Activated CD4-positive, alpha-beta T cell treated with anti-CD3 and anti-CD28 coated beads, Interleukin-2, amount 10 ng/mL, durations not matched to agents 7 days and 5 days (primary cell): ENCODE measurements at regions not wholly inside any gene's neighbourhood (a gene's known extent, or its start where the extent isn't known, plus 50 kb on each side); places are given as distances from the start of the nearest gene placed in this dataset.

Experiments
- CTCF ChIA-PET: fragments of 350-600 bp; sonication (Branson Sonifier 250); formaldehyde crosslinking; loops from one replicate; lab custom pipeline; 2021; ENCODE audit warnings: antibody characterized with exemption; lab: Charles Lee
- POLR2A ChIA-PET: fragments of 350-600 bp; sonication (Branson Sonifier 250); formaldehyde crosslinking; loops from one replicate; lab custom pipeline; 2021; ENCODE audit warnings: antibody characterized with exemption; lab: Charles Lee
- DNase-seq: peaks from one replicate; pipeline ENCODE4 v3.0.0-alpha.2; 2020
- H3K27ac Mint-ChIP-seq: one replicate; pipeline ENCODE4 v1.8.0; 2021; ENCODE audit warnings: mild to moderate bottlenecking, moderate library complexity, mixed read lengths
- H3K27me3 Mint-ChIP-seq: one replicate; pipeline ENCODE4 v1.8.0; 2021; ENCODE audit warnings: mixed read lengths
- H3K36me3 Mint-ChIP-seq: one replicate; pipeline ENCODE4 v1.8.0; 2021; ENCODE audit warnings: low read depth, mixed read lengths
- H3K4me1 Mint-ChIP-seq: one replicate; pipeline ENCODE4 v1.8.0; 2021; ENCODE audit warnings: mixed read lengths
- H3K4me3 Mint-ChIP-seq: one replicate; pipeline ENCODE4 v1.8.0; 2021; ENCODE audit warnings: mild to moderate bottlenecking, moderate library complexity, mixed read lengths
- H3K9me3 Mint-ChIP-seq: one replicate; pipeline ENCODE4 v1.8.0; 2021; ENCODE audit warnings: mixed read lengths

- H3K36me3 Mint-ChIP-seq = no peaks in the 10 kb centered on the region
- no peak for DNase-seq
- no peaks in the 10 kb centered on the region for H3K4me1 Mint-ChIP-seq
- ChIA-PET POLR2A (no interaction called here), CTCF (no interaction called here)
- no peak overlapping the region for H3K4me3 Mint-ChIP-seq
- H3K9me3 Mint-ChIP-seq = no peaks in the 10 kb centered on the region
- H3K27ac Mint-ChIP-seq = no peak overlapping the region
- H3K27me3 Mint-ChIP-seq = no peaks in the 10 kb centered on the region
Measured at GRCh38 chr3:118487734-118488133, 546.9 kb downstream of the IGSF11 start.

- no peak for DNase-seq
- Mint-ChIP-seq H3K27me3 (no peaks in the 10 kb centered on the region), H3K9me3 (no peaks in the 10 kb centered on the region), H3K4me3 (no peak overlapping the region), H3K4me1 (no peaks in the 10 kb centered on the region), H3K36me3 (no peaks in the 10 kb centered on the region), H3K27ac (no peak overlapping the region)
- ChIA-PET CTCF (interaction anchor here (0.7 kb wide), 1 partner anchor 21 kb away, joined by 5 read pairs; no protein-coding TSS in a partner anchor), POLR2A (no interaction called here)
Measured at GRCh38 chr3:118488732-118489131, 545.9 kb downstream of the IGSF11 start.

- ChIA-PET CTCF (no interaction called here), POLR2A (no interaction called here)
- no peak overlapping the region for H3K27ac Mint-ChIP-seq
- no peaks in the 10 kb centered on the region for H3K36me3 Mint-ChIP-seq
- DNase-seq = no peak
- H3K4me1 Mint-ChIP-seq = no peaks in the 10 kb centered on the region
- H3K4me3 Mint-ChIP-seq = no peak overlapping the region
- no peaks in the 10 kb centered on the region for H3K27me3 Mint-ChIP-seq
- H3K9me3 Mint-ChIP-seq = no peaks in the 10 kb centered on the region
Measured at GRCh38 chr3:118495206-118495605, 539.4 kb downstream of the IGSF11 start.

GRCh38 chr3:118497274-118497673 lies 537.4 kb downstream of the IGSF11 start:
- Mint-ChIP-seq H3K36me3 (no peaks in the 10 kb centered on the region), H3K9me3 (no peaks in the 10 kb centered on the region), H3K27ac (no peak overlapping the region), H3K4me1 (no peaks in the 10 kb centered on the region), H3K27me3 (no peaks in the 10 kb centered on the region), H3K4me3 (no peak overlapping the region)
- ChIA-PET CTCF (no interaction called here), POLR2A (no interaction called here)
- no peak for DNase-seq

GRCh38 chr3:118501152-118501551 lies 533.5 kb downstream of the IGSF11 start:
- DNase-seq = no peak
- POLR2A ChIA-PET = no interaction called here
- CTCF ChIA-PET = no interaction called here
- Mint-ChIP-seq H3K4me1 (no peaks in the 10 kb centered on the region), H3K36me3 (no peaks in the 10 kb centered on the region), H3K9me3 (no peaks in the 10 kb centered on the region), H3K4me3 (no peak overlapping the region), H3K27ac (no peak overlapping the region), H3K27me3 (no peaks in the 10 kb centered on the region)

- Mint-ChIP-seq H3K27me3 (no peaks in the 10 kb centered on the region), H3K36me3 (no peaks in the 10 kb centered on the region), H3K4me1 (no peaks in the 10 kb centered on the region), H3K9me3 (no peaks in the 10 kb centered on the region), H3K4me3 (no peak overlapping the region), H3K27ac (no peak overlapping the region)
- ChIA-PET CTCF (no interaction called here), POLR2A (no interaction called here)
- DNase-seq = no peak
Measured at GRCh38 chr3:118504906-118505305, 529.7 kb downstream of the IGSF11 start.

GRCh38 chr3:118505784-118506183 lies 528.9 kb downstream of the IGSF11 start:
- Mint-ChIP-seq H3K4me3 (no peak overlapping the region), H3K4me1 (no peaks in the 10 kb centered on the region), H3K9me3 (no peaks in the 10 kb centered on the region), H3K27ac (no peak overlapping the region), H3K36me3 (no peaks in the 10 kb centered on the region), H3K27me3 (no peaks in the 10 kb centered on the region)
- ChIA-PET POLR2A (no interaction called here), CTCF (no interaction called here)
- no peak for DNase-seq

- Mint-ChIP-seq H3K9me3 (peaks cover 2% of the 10 kb centered on the region), H3K4me3 (no peak overlapping the region), H3K4me1 (no peaks in the 10 kb centered on the region), H3K36me3 (no peaks in the 10 kb centered on the region), H3K27ac (no peak overlapping the region), H3K27me3 (no peaks in the 10 kb centered on the region)
- ChIA-PET CTCF (no interaction called here), POLR2A (no interaction called here)
- no peak for DNase-seq
Measured at GRCh38 chr3:118511402-118511801, 523.2 kb downstream of the IGSF11 start.

GRCh38 chr3:118512301-118512700 lies 522.3 kb downstream of the IGSF11 start:
- Mint-ChIP-seq H3K27ac (no peak overlapping the region), H3K4me1 (no peaks in the 10 kb centered on the region), H3K4me3 (no peak overlapping the region), H3K27me3 (no peaks in the 10 kb centered on the region), H3K9me3 (peaks cover 2% of the 10 kb centered on the region), H3K36me3 (no peaks in the 10 kb centered on the region)
- DNase-seq = no peak
- CTCF ChIA-PET = no interaction called here
- POLR2A ChIA-PET = no interaction called here

GRCh38 chr3:118525077-118525476 lies 509.6 kb downstream of the IGSF11 start:
- no peaks in the 10 kb centered on the region for H3K27me3 Mint-ChIP-seq
- CTCF ChIA-PET = no interaction called here
- H3K27ac Mint-ChIP-seq = no peak overlapping the region
- no peaks in the 10 kb centered on the region for H3K9me3 Mint-ChIP-seq
- no peaks in the 10 kb centered on the region for H3K36me3 Mint-ChIP-seq
- no peaks in the 10 kb centered on the region for H3K4me1 Mint-ChIP-seq
- no peak overlapping the region for H3K4me3 Mint-ChIP-seq
- no peak for DNase-seq
- POLR2A ChIA-PET = no interaction called here

- no peaks in the 10 kb centered on the region for H3K4me1 Mint-ChIP-seq
- POLR2A ChIA-PET = no interaction called here
- no peak overlapping the region for H3K4me3 Mint-ChIP-seq
- H3K36me3 Mint-ChIP-seq = no peaks in the 10 kb centered on the region
- CTCF ChIA-PET = no interaction called here
- no peaks in the 10 kb centered on the region for H3K27me3 Mint-ChIP-seq
- no peak for DNase-seq
- no peaks in the 10 kb centered on the region for H3K9me3 Mint-ChIP-seq
- H3K27ac Mint-ChIP-seq = no peak overlapping the region
Measured at GRCh38 chr3:118526758-118527513, 507.7 kb downstream of the IGSF11 start.

- Mint-ChIP-seq H3K27me3 (no peaks in the 10 kb centered on the region), H3K4me1 (no peaks in the 10 kb centered on the region), H3K9me3 (no peaks in the 10 kb centered on the region), H3K36me3 (no peaks in the 10 kb centered on the region), H3K27ac (no peak overlapping the region), H3K4me3 (no peak overlapping the region)
- CTCF ChIA-PET = no interaction called here
- POLR2A ChIA-PET = no interaction called here
- DNase-seq = no peak
Measured at GRCh38 chr3:118527514-118528044, 507.1 kb downstream of the IGSF11 start.

GRCh38 chr3:118529554-118529953 lies 505.1 kb downstream of the IGSF11 start:
- DNase-seq = no peak
- no peak overlapping the region for H3K27ac Mint-ChIP-seq
- POLR2A ChIA-PET = no interaction called here
- no peaks in the 10 kb centered on the region for H3K27me3 Mint-ChIP-seq
- CTCF ChIA-PET = no interaction called here
- no peaks in the 10 kb centered on the region for H3K9me3 Mint-ChIP-seq
- H3K36me3 Mint-ChIP-seq = no peaks in the 10 kb centered on the region
- no peaks in the 10 kb centered on the region for H3K4me1 Mint-ChIP-seq
- no peak overlapping the region for H3K4me3 Mint-ChIP-seq
